Hippocampal formation (tissue), 2 donors: ENCODE measurements at regions not wholly inside any gene's neighbourhood (a gene's known extent, or its start where the extent isn't known, plus 50 kb on each side); places are given as distances from the start of the nearest gene placed in this dataset.

Source experiments
- DNase-seq, 2 donors: peaks; one replicate each; lab custom pipeline; 2025; lab: John Stamatoyannopoulos, UW

DNA sequence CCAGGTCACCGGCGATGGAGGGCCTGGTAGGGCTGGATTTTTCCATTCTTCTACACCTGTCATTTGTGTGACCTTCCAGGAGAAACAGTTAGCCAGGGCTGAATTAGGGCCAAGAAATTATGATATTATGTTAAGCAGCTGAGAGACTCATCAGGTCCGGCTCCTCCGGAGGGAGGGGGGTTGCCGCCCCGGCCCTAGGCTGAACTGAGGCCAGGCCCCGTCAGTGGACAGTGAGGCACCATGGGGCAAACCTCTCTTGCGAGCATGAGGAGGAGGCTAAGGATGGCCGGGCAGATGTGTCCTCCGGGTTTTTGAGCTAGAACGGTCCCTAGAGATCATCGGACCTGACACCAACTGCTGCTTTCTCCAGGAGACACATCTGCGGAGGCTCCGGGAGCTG, 150.1 kb downstream of the SOX11 start:
- DNase-seq = no peak

- no peak for DNase-seq
Observed at GRCh38 chr2:5845798-5846330, 153.7 kb downstream of the SOX11 start.

GRCh38 chr2:5846881-5847280, 154.7 kb downstream of the SOX11 start:
- no peak for DNase-seq

DNA sequence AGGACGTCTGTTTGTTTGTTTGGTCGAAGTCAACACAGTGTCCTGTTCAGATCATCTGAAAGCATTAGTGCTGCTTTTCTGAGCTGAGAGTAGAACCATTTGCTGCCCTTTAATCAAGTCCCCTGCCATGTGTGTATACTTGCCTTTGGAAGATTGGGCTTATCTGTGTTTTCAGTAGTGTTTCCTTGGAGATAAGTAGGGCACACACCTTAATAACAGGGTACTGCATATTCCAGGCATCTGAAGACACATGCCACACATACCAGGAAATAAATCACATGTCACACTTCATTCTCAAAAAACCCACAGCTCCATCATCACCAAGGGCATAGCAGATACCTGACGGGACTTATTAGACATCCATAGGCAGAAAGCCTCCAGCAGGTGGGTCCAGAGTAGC, 157.4 kb downstream of the SOX11 start:
- DNase-seq = no peak

GRCh38 chr2:5851410-5851809, 159.2 kb downstream of the SOX11 start:
- DNase-seq = no peak

DNA sequence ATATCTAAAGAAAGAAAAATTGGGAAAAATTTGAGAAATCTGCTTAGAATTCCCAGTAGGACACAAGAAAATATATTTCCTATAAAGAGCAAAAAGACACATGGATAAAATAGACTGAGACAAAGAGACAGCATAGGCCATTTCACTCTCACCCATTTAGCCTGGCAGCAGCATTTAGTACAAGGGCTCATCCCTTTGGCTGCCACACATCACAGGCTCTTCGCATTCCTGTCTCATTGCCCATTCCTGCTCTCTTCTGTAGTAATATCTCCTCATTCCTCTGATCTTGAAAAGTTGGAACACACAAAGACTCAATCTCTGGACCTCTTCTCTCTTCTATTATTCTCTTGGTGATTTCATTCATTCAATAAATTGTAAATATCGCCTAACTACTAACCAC, 162.6 kb downstream of the SOX11 start:
- no peak for DNase-seq

- DNase-seq = no peak
Observed at GRCh38 chr2:5867056-5867455, 174.9 kb downstream of the SOX11 start.

GRCh38 chr2:5868931-5869330, 176.7 kb downstream of the SOX11 start:
- DNase-seq = no peak

- DNase-seq = no peak
Observed at GRCh38 chr2:5869936-5870335, 177.8 kb downstream of the SOX11 start.

GRCh38 chr2:5877360-5877759, 185.2 kb downstream of the SOX11 start:
- no peak for DNase-seq

GRCh38 chr2:5885451-5886173, 193.4 kb downstream of the SOX11 start:
- no peak for DNase-seq

- DNase-seq = no peak
Observed at GRCh38 chr2:5886462-5886861, 194.3 kb downstream of the SOX11 start.

DNA sequence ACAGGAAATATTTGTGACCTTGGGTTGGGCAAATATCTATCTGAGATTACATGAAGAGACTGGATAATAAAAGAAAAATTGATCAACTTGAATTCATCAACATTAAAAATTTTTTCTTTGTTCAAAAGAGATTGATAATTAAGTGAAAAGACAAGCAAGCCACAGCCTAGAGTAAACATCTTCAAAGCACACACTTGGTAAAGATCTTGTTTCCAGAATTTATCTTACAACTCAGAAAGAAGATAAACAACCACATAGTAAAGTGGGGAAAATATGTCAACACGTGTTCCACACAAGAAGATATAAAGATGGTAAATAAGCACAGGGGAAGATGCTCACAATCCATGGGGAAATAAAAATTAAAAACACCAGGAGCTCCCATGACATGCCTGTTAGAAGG, 195.9 kb downstream of the SOX11 start:
- DNase-seq = no peak

DNA sequence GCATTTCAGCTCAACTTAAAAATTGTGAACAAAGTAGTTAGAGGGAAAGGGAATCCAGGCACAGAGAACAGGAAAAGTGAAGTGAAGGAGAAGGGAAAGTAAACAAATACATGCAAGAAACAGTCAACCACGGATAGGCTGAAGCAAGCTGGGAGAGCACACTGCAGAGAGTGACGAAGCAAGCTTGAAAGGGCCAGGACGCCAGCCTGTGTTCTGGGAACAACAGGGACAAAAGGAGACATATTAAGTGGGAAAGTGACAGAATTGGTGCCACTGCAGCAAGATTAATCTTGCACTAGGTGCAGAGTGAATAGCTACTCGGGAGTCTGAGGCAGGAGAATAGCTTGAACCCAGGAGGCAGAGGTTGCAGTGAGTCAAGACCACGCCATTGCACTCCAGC, 197.3 kb downstream of the SOX11 start:
- DNase-seq = no peak

GRCh38 chr2:5894355-5894754, 202.2 kb downstream of the SOX11 start:
- no peak for DNase-seq

GRCh38 chr2:5895284-5895683, 203.1 kb downstream of the SOX11 start:
- DNase-seq = no peak

DNA sequence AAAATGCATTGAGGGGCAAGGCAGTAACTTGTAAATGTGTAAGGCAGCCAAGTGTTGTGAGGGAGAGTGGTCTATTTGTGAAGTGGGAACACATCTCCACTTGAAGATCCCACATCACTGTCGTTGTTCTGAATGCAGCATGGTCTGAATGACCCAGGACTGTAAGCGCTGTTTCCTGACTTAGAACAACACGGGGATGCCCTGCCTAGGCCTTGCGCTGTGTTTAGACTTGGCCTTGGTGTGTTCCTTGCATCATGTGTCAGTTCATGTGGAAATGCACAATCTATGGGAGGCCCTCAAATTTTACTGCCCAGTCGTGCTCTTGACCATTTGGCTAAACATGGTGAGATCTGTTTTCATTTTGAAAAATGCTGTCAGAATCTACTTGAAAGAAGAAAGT, 205.1 kb downstream of the SOX11 start:
- DNase-seq = no peak

- no peak for DNase-seq
Observed at GRCh38 chr2:5898667-5899066, 206.5 kb downstream of the SOX11 start.

- no peak for DNase-seq
Observed at GRCh38 chr2:5905661-5906060, 213.5 kb downstream of the SOX11 start.

DNA sequence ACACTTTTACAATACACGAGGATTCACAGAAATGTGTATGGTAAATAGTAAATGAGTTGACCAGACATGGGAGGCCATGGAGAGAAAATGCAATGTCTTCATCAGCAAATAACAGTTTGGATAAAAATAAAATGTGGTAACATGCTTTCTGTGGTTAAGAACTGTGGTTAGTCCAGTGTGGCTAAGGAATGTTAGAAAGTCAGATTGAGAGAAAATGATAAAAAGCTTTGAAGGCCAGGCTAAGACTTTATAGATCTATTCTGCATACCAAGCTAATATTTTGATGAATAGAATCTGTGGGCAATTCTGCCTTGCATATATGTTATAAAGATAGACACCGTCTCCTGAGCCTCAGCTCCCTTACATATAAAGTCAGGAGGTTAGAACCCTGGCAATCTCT, 215.9 kb downstream of the SOX11 start:
- no peak for DNase-seq

- DNase-seq = no peak
Observed at GRCh38 chr2:5911718-5912117, 219.5 kb downstream of the SOX11 start.

- no peak for DNase-seq
Observed at GRCh38 chr2:5913711-5914395, 221.7 kb downstream of the SOX11 start.

GRCh38 chr2:5914811-5915611, 222.8 kb downstream of the SOX11 start:
- no peak for DNase-seq
